ENCODE measurements at regions not wholly inside any gene's neighbourhood (a gene's known extent, or its start where the extent isn't known, plus 50 kb on each side); places are given as distances from the start of the nearest gene placed in this dataset.

- TF ChIP-seq ZBTB26 (tag by site-specific recombination; optimal IDR thresholded peaks at IDR 0.05) (no peak), ZNF514 (tag by site-specific recombination; IDR thresholded peaks at IDR 0.05) (no peak), CTCF (tag by site-specific recombination; IDR thresholded peaks at IDR 0.05) (no peak), ZNF658 (tag by site-specific recombination; IDR thresholded peaks at IDR 0.05) (no peak), REST (tag by site-specific recombination; IDR thresholded peaks at IDR 0.05) (no peak), ZNF274 (IDR thresholded peaks at IDR 0.05; ENCODE audit: low read length) (no peak), ZNF274 (tag by site-specific recombination; IDR thresholded peaks at IDR 0.05; ENCODE audit: borderline replicate concordance) (no peak), ZNF692 (tag by site-specific recombination; IDR thresholded peaks at IDR 0.05) (no peak), ZNF266 (tag by site-specific recombination; IDR thresholded peaks at IDR 0.05; ENCODE audit: low read depth) (no peak), OVOL3 (tag by site-specific recombination; IDR thresholded peaks at IDR 0.05) (no peak), YY1 (tag by site-specific recombination; IDR thresholded peaks at IDR 0.05) (no peak), ZNF707 (tag by site-specific recombination; IDR thresholded peaks at IDR 0.05) (no peak), ZNF223 (tag by site-specific recombination; IDR thresholded peaks at IDR 0.05) (no peak)
These were observed 51.4 kb upstream of the ZFP42 start for GRCh38 chr4:187944179-187944578.

All from HEK293 (cell line).